HG02798 (cell line): ENCODE measurements at regions not wholly inside any gene's neighbourhood (a gene's known extent, or its start where the extent isn't known, plus 50 kb on each side); places are given as distances from the start of the nearest gene placed in this dataset.

ENCODE experiments used
- ATAC-seq: cut with Tn5 transposase; IDR thresholded peaks from one replicate; pipeline ENCODE4 v1.9.1; 2021; ENCODE audit warnings: mild to moderate bottlenecking; ENCODE audit not compliant: unreplicated experiment, poor library complexity

DNA sequence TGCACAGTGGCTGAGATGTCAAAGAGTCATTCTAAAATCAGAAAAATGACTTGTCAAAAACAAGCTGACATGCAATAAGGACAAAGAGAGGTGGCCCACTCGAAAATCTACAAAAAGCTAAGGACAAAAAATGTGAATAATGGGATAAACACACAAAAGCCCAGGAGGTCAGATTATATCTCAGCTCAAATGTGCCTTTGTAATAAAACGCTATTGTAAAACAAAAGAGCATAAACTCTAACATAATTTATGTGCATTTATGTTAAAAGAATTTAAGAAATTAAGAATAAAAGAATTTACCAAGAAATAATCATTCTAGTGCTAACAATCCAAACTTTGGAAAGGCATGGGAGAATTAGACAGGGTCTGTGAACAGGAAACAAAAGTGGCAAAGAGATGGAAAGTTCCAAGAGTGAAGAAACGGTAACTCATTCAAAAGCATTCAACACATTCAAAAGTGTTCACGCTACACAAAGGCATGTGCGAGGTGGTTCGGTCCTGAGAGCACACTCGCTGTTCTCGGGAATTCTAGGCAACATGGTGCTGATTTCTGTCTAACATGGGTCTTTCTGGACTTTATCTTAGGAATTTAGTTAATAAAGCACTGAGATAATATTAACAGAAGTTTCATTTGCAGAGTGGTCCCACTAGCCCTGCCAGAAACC lies 197.7 kb downstream of the KATNAL1 start:
- ATAC-seq = no peak

DNA sequence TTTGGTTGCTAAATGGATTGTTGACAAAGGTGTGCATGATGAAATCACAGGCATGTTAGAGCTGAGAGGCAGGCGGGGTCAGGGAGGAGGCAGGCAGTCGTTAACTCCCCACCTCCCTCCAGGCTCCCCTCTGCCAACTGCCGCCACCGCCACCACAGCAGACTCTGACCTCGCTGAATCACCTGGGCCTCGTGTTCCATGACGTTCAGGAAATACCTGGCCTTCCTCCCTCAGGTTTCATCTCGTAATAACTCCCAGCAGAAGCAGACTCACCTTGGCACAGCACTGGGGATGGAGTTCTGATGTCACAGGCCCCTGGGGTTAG lies 198.5 kb downstream of the KATNAL1 start:
- no peak for ATAC-seq

DNA sequence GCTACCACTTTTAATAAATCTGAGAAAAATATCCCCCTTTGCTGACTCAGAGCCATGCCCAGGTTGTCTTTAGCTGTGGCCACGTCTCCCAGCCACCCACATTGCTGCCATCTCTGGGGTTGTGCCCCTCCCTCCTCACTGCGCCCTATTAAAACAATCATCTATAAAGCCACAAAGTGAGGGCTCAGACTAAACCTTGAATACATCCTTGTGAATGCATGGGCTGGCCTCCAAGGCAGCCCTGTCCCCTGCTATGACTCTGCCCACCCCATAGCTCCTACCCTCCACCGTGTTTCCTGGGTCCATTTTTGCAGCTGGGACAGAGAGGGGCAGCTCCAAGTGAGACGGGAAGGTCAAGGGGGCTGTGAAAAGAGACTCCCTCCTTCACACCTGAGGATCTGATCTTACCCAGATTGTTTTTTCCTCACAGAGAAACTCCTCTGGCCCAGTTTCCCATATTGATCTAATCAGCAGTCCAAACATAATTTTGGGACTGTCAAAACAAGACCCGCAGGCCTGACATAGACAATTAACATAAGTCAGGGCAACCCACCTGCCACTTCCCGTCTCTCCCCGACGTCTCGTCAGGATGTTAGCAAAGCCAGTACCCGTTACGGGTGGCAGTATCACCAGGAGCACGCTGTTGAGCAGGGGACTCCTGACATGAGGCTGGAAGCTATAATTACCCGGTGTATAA lies 199.0 kb downstream of the KATNAL1 start:
- ATAC-seq = no peak

DNA sequence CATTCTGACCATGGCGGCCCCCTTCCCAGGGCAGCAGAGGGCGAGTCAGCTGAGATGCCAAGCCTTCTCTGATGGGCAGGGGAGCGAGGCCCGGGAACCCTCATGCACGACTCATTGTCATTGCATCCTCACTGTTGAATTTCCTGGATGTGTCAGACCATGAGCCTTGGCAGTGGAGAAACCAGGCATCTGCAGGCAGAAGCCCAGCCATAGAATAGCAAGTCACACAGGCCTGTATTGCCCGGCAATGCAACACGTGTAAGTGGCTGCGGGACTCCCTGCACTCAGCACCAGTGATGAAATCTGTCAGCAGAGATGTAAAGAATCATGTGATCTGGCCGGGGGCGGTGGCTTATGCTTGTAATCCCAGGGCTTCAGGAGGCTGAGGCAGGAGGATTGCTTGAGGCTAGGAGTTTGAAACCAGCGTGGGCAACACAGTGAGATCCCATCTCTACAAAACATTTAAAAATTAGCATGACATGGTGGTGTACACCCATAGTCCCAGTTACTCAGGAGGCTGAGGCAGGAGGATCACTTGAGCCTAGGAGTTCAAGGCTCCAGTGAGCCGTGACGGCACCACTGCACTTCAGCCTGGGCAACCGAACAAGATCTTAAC lies 199.7 kb downstream of the KATNAL1 start:
- ATAC-seq = no peak

DNA sequence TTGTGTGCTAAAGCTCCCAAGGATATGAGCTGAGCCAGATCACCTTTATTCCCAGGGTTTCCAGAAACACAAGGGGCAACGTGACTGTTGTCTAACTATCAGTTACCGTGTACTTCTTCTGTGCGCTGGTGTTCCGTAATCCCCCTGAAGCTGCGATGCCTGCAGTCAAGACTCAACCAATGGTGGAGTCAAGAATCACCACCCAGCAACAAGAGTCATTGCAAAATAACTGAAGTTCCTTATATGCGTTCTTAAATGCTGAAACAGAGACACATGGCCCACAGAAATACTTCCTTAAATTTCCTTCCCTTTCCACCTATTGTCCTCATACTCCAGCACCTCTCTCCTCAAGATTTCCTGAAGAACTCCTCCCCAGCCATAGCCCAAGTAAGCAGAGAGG lies 200.2 kb downstream of the KATNAL1 start:
- ATAC-seq = no peak

DNA sequence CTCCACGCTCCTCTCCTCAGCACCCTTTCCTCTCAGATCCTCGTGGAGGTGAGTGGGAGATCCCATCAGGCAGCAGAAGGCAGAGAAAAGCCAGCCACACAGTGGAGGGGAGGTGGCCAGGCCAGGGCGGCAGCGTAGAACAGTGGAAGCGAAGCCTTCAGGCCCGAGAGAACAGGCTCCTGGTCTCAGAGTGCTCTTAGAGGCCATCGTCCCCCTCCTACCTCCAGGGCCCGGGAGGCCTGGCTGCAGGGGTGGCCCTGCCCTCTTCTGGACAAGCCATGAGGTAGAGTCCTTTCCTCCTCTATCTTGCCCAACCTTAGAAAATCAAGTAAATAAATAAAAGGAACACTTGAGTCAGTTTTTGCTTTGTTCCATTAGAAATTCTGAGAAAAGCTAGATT lies 202.0 kb downstream of the KATNAL1 start:
- no peak for ATAC-seq

DNA sequence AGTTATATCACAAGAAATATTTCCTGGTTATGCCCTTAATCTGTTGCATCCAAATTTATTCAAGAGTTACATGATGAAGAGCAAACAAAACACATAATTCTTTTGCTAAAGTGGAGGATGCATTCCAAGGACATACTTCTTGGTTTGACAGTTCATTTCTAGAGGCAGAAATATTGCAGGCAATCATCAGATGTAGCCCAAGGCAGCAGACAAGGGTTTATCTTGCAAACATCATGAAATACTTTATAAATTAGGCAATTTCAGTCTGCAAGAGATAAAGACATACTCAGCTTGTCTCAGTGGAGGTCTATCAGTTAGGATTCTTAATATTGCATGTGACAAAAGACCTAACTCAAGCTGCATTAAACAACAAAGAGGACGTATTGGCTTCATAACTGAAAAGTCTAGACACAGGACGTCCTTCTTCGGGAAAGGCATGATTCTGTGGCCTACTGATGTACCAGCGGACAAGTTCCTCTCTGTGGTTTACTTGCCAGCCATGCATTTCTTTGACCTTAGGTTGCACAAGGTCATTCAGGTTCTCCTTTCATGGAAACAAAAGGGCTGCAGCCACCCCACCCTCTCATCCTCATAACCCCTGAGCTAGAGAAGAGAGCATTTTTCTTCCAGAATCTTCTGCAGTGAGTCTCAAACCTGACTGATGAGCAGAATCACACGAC lies 204.1 kb downstream of the KATNAL1 start:
- no peak for ATAC-seq

DNA sequence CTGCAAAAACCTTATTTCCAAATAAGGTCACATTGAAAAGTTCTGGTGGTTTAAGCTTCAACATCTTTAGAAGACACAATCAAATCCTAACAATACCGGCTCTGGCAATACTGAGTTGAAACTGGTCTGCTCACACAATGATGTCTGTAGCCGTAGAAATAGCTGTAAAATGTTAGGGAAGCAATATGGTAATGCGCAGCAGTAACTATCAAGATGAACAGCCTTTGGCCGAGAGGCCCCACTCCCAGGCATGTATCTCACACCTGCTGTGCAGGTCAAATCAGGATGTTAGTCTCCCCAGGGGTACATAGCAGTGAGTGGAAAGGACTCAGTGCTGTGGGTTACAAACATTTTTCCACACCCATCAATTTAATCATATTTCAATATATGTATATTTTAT lies 207.1 kb downstream of the KATNAL1 start:
- no peak for ATAC-seq

DNA sequence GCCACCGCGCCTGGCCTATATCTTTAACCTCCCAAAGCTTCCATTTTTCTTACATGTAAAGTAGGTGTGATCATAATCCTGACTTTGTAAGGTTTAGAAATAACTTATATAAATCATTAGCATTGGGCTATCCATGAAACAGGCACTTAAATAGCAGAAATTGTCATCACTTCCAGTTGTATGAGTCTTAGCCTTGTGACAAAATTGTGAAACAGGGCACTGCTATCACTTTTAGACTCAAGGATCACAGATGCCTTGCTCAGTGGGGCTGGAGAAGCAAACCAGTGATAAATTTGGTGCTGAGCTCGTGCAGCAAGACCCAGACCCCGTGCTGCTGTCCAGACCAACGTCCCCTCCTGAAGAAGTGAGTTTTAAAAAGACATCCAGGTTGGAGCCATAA lies 209.7 kb downstream of the KATNAL1 start:
- no peak for ATAC-seq

DNA sequence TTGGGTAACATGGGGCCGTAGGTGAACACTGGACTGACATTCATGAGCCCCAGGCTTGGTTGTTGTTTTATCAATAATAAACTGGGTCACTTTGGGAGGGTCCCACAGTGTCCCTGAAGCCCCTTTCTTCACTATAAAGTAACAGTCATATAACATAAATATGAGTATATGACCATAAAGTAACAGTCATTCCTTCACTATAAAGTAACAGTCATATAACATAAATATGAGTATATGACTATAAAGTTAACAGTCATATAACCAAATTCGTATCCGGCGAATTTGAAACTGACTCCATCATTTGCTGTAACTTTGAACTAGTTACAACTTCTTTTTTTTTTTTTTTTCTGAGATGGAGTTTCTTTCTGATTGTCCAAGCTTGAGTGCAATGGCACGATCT lies 210.3 kb downstream of the KATNAL1 start:
- no peak for ATAC-seq

DNA sequence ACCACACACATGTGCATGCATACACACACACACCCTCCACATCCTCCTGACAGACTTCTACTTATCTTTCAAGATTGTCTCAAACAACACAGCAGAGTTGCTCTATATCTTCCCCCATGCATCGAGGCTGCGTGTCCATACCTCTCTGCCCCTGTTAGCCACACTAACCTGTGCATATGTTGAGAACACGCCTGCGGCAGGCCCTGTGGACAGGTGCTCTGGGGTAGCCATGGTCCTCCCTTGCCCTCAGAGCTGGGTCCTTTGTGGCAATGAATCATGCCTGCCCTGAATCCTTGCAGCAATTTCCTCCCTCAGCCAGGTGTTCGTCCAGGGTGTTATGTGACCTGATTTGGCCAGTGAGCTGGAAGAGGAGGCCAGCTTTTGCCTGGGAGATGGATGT lies 213.3 kb downstream of the KATNAL1 start:
- no peak for ATAC-seq

DNA sequence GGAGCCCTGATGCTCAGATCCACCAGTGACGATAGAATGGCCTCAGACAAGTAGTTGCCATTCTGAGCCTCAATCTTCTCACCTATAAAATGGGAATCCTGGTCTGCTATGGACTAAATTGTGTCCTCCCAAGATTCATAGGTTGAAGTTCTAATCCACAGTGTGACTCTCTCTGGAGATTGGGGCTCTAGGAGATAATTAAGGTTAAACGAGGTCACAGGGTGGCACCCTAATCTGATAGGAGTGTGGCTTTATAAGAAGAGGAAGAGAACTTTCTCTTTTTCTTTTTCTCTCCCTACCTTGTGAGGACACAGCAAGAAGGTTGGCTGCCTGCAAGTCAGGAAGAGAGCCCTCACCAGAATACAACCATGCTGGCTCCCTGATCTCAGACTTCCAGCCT lies 214.1 kb downstream of the KATNAL1 start:
- ATAC-seq = no peak

DNA sequence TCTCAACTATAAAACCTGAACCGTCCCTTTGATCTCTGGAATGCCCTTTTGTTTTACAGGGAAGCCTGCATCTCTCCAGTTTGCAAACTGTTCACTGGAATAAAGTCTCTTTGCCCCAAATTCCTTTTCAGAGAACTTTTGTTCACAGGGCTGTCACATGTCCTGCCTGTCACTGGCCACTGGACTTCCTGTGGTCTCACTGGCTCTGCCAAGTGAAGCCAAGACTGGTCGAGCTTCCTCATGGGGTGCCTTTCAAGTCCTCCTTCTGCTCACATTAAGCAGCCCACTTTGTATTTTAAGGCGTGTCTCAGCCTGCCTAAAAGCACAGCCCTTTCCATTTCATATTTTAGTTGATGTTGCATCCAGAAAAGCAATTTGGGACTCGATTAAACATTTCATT lies 215.7 kb downstream of the KATNAL1 start:
- ATAC-seq = no peak

DNA sequence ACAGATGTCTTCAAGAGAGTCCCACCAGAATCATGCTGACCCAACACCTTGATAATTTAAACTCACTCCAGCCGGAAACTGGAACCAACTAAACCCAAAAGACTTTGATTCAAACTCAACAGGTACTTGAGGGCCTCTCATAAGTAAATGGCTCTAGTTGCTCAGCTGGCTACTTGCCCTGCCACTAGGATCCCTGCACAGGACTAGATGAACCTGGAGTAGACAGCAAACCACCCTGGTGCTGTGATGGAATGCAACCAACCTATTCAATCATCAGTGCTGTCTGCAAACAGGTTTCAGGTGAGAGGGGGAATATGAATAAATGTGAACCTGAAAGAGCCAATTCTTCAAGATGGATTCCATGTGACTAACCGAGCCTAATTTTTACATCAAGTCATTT lies 216.3 kb downstream of the KATNAL1 start:
- ATAC-seq = no peak

DNA sequence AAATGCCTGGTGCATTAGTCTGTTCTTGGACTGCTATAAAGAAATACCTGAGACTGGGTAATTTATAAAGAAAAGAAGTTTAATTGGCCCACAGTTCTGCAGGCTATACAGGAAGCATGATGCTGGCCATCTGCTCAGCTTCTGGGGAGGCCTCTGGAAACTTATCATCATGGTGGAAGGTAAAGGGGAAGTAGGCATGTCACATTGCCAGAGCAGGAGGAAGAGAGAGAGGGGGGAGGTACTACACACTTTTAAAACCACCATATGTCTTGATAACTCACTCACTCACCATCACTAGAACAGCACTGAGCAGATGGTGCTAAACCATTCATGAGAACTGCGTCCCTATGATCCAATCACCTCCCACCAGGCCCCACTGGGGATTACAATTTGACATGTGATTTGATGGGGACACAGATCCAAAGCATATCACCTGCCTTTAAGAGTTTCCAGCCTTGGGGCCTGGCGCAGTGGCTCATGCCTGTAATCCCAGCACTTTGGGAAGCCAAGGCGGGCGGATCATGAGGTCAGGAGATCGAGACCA lies 219.0 kb downstream of the KATNAL1 start:
- ATAC-seq = no peak

DNA sequence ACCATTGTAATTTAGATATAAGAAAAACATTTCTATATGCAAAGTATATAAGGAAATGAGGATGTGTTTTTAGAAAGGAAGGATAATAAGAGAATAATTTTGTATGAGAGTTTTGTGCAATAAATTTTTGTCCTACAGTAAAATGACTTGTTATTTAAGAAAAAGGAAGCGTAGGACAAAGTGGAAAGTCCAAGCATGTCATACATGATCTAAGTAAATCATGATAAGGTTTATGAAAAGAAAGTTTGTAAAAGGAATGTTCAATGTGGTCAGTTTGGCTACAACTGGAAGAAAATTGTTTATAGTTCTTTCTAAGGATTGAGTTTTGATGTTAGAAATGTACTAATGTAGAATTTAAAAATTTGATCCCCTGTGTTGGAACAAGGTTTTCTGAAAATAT lies 222.3 kb downstream of the KATNAL1 start:
- no peak for ATAC-seq

DNA sequence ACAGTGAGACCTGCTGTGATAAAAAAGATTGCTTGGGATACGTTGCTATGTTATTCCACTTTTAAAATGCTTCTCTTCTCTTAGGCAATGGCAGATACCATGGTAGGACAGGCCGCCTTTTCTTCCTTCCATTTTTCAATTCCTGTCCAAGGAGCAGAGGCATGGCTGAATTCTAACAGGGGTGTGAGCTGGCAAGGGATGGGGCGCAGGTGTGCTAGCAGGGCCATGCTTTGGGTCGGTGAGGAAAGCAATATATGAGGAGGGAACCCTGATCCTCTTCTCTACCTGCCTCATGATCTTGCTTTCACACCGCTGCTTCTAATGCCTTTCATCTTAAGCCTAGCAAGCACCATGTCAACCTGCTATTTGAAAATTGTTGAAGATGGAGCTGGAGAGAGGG lies 225.0 kb downstream of the KATNAL1 start:
- no peak for ATAC-seq

DNA sequence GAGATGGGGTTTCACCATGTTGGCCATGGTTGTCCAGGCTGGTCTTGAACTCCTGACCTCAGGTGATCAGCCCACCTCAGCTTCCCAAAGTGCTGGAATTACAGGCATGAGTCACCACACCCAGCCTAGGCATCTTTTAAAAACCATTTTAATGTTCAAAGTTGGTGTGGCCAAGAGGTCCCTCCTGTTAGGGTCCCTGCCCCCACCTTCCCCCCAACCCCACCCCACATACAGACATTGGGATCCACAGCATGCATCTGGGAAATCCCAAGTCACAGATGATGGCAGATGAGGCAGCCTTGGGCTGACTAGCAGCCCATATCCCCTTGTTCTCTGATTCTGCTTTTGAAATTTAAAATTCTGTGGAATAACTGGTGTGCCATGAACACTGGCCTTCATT lies 226.0 kb downstream of the KATNAL1 start:
- no peak for ATAC-seq

DNA sequence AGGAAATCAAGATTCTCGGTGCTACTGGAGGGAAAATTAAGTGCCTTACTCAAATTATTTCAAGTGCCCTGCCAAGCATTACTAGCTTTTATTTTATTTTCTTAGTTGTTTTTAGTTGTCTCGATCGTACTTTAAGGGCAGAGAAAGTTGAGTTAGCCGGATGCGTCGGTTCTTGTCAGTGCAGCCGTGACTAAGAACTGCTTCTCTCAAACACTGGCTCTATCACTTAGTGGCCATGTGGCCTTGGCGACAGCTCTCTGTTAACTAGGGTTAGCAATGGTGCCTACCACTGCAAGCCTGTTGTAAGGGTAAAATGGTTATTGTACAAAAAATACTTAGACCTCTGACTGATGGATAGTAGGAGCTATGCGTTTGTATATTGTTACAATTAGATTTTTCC lies 227.8 kb downstream of the KATNAL1 start:
- ATAC-seq = no peak

DNA sequence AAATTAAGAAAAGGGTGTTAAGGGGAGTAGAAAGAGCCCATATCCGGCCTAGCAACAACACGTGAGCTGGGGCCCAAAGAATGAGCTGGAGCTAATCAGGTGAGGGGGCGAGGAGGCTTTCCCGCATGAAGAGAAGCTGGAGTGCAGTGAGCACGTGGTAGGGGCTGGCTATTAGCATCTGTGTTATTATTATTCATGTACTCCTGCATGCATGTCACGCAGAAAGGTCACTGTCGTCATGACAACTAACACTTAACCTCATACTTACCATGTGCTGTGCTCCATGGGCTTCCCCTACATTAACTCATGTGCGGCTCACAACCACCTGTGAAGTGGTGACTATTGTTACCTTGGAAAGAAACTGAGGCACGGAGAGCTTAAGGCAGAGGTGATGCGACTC lies 227.6 kb upstream of the UBL3 start:
- no peak for ATAC-seq

DNA sequence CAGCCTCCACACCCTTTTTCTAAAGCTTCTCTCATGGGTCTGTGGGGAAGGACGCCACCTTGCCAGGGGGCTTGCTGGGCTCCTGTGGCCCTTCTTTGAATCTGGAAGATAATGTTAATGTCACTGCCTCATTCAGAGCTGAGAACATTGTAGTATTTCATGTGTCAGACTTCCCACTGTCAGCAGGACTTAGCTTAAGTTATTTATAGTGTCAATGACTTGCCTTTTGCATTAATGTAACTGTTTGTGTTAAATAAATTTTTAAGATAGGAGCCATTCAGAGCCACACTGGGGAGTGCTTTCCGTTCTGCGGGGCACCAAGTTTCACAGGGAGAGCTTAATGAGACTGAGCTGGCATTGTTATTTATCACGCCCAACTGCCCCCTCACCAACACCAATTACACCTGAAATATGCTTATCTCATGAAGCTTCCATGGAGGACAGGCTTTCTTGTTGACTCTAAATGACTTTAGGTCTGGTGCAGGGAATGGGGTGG lies 226.9 kb upstream of the UBL3 start:
- no peak for ATAC-seq
